GM12865 (cell line): ENCODE measurements at regions not wholly inside any gene's neighbourhood (a gene's known extent, or its start where the extent isn't known, plus 50 kb on each side); places are given as distances from the start of the nearest gene placed in this dataset.

Experiments used
- DNase-seq: peaks from one replicate; pipeline ENCODE4 v3.0.0; 2010; ENCODE audit warnings: low read depth
- H3K4me3 ChIP-seq: 2 replicates; pipeline ENCODE4 v1.5.1; 2011; ENCODE audit warnings: mild to moderate bottlenecking, low read depth, low read length, control low read depth
- CTCF ChIP-seq: IDR thresholded peaks from 2 replicates; pipeline ENCODE4 v1.5.1; 2011; ENCODE audit warnings: low read length, control low read depth, low read depth, inconsistent platforms; ENCODE audit not compliant: insufficient read depth; ENCODE audit errors: missing control alignments

DNA sequence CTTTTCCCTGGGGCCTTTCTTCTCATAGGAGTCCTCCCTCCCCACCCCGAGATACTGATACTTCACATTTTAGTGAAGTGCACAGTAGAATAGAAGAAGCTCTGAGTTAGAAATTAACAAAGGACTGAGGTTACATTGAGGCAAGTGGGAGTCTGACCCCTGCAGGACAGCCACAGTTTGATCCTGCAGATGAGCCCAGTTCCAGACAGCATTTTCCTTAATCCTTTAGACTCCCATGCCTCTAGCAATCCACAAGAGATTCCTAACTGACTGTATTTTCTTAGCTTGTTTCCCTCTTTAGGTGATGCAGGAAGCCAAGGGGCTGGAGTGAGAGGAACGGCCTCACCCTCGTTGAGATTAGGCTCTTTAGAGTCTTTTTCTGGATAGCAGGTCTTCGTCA lies 204.0 kb downstream of the CYRIA start:
- DNase-seq, result no peak
- H3K4me3 ChIP-seq, result no peak overlapping the region
- TF ChIP-seq CTCF, result no peak

DNA sequence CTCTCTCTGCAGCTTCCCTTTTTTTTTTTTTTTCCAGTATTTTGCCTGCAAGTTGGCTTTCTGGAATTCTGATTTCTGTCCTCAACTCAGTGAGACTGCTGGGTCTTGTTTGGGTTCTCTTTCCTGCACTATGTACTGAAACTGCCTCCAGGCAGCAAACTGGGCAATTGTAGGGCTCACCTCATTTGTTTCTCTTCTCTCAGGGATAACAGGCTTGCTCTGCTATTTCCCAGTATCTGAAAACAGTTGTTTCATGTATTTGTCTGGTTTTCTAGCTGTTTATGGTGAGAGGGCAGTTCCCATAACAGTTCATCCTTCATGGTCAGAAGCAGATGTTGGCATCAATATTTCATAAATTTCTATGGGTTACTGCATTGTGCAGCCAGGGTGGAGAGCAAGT lies 206.0 kb downstream of the CYRIA start:
- H3K4me3 ChIP-seq, result no peak overlapping the region
- TF ChIP-seq CTCF, result no peak
- no peak for DNase-seq

- DNase-seq, result no peak
- no peak overlapping the region for H3K4me3 ChIP-seq
- no peak for TF ChIP-seq CTCF
Observed at GRCh38 chr2:16454621-16455020, 211.0 kb downstream of the CYRIA start.

DNA sequence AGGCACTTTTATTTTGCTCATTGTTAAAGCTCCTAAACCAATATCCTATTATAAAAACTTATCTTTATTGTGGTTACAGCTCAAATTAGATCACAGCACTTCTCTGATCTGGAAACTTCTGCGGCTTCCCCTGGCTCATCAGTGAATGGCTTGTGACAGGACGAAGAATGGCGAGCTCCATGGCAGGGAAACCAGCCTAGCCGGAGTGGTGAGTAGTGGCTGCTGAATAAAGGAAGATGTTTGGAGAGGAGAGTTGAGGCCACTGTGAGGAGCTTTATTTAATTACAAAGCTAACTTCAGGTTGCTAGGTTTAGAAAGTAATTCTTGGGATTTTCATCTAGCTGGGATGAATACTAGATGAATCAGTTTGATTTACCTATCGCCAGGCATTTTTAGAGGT lies 213.5 kb downstream of the CYRIA start:
- H3K4me3 ChIP-seq, result no peak overlapping the region
- TF ChIP-seq CTCF, result no peak
- no peak for DNase-seq

GRCh38 chr2:16446706-16447105 lies 218.9 kb downstream of the CYRIA start:
- no peak for DNase-seq
- no peak for TF ChIP-seq CTCF
- no peak overlapping the region for H3K4me3 ChIP-seq

- TF ChIP-seq CTCF, result no peak
- DNase-seq, result no peak
- no peak overlapping the region for H3K4me3 ChIP-seq
Observed at GRCh38 chr2:16442971-16443370, 222.7 kb downstream of the CYRIA start.

- H3K4me3 ChIP-seq, result no peak overlapping the region
- no peak for TF ChIP-seq CTCF
- DNase-seq, result no peak
Observed at GRCh38 chr2:16441431-16441830, 224.2 kb downstream of the CYRIA start.
